HCT116 (cell line): ENCODE measurements at regions not wholly inside any gene's neighbourhood (a gene's known extent, or its start where the extent isn't known, plus 50 kb on each side); places are given as distances from the start of the nearest gene placed in this dataset.

Source experiments
- CTCF ChIP-seq, 3 experiments: fragments of 200-600 bp in 1 of 3; sonication (generic) in 1 of 3; IDR thresholded peaks in 2 of 3; conservative IDR thresholded peaks in 1 of 3; 2 replicates each; pipeline ENCODE4 v1.5.1; 2012 to 2017; ENCODE audit warnings: low read depth in 2 of 3, low read length in 2 of 3, antibody characterized with exemption in 1 of 3, borderline replicate concordance in 1 of 3, control low read depth in 1 of 3, mild to moderate bottlenecking in 1 of 3, mixed read lengths in 1 of 3, mixed run types in 1 of 3, moderate library complexity in 1 of 3; ENCODE audit not compliant: insufficient read depth in 1 of 3
- RAD21 ChIP-seq: IDR thresholded peaks from 2 replicates; pipeline ENCODE4 v1.6.1; 2012; ENCODE audit warnings: low read depth, mild to moderate bottlenecking
- TF ChIP-seq, protein P1 (sequence below): IDR thresholded peaks from 2 replicates; pipeline ENCODE4 v1.6.1; 2012; ENCODE audit warnings: low read depth

- TF ChIP-seq RAD21: no peak
- TF ChIP-seq, protein P1, sequence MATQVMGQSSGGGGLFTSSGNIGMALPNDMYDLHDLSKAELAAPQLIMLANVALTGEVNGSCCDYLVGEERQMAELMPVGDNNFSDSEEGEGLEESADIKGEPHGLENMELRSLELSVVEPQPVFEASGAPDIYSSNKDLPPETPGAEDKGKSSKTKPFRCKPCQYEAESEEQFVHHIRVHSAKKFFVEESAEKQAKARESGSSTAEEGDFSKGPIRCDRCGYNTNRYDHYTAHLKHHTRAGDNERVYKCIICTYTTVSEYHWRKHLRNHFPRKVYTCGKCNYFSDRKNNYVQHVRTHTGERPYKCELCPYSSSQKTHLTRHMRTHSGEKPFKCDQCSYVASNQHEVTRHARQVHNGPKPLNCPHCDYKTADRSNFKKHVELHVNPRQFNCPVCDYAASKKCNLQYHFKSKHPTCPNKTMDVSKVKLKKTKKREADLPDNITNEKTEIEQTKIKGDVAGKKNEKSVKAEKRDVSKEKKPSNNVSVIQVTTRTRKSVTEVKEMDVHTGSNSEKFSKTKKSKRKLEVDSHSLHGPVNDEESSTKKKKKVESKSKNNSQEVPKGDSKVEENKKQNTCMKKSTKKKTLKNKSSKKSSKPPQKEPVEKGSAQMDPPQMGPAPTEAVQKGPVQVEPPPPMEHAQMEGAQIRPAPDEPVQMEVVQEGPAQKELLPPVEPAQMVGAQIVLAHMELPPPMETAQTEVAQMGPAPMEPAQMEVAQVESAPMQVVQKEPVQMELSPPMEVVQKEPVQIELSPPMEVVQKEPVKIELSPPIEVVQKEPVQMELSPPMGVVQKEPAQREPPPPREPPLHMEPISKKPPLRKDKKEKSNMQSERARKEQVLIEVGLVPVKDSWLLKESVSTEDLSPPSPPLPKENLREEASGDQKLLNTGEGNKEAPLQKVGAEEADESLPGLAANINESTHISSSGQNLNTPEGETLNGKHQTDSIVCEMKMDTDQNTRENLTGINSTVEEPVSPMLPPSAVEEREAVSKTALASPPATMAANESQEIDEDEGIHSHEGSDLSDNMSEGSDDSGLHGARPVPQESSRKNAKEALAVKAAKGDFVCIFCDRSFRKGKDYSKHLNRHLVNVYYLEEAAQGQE: no peak
- TF ChIP-seq CTCF (IDR thresholded peaks at IDR 0.05 in 2 of 3, conservative IDR thresholded peaks at IDR 0.05 in 1 of 3; ENCODE audit: borderline replicate concordance in 1 of 3, insufficient read depth in 1 of 3, low read depth in 2 of 3, low read length in 2 of 3): no peak
Measured at GRCh38 chr13:44198826-44199225, 174.8 kb upstream of the SERP2 start.
